GM21528 (cell line): ENCODE measurements at regions not wholly inside any gene's neighbourhood (a gene's known extent, or its start where the extent isn't known, plus 50 kb on each side); places are given as distances from the start of the nearest gene placed in this dataset.
"Not testable (repeated sequence)": the region's sequence is repeated elsewhere in the genome, so short reads cannot be mapped to it uniquely, and the experiment has no call there.

Source experiments
- ATAC-seq: cut with Tn5 transposase; IDR thresholded peaks from one replicate; pipeline ENCODE4 v1.9.1; 2021; ENCODE audit warnings: mild to moderate bottlenecking, moderate library complexity; ENCODE audit not compliant: unreplicated experiment, low FRiP score

GRCh38 chr20:19108155-19108554 is 104.3 kb upstream of the SLC24A3 start:
- ATAC-seq, result no peak

DNA sequence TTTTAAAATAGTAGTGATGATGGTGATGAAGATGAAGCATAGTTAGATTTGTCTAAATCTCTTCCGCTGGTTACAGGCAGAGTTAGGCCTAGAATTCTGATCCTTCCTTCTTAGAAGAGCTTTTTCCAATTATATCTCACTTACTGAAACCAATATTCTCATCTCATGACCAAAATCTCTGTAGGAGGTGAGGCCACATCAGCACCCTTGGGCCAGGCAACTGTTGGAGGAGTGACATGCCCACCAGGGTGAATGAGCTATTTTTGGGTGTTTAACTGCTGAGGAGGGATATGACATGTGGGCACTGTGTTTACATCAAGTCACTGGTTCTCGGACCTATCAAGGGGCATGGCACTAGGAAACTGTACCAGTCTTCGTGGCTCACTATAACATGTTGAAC is 102.2 kb upstream of the SLC24A3 start:
- ATAC-seq, result no peak

GRCh38 chr20:19110881-19111460 is 101.5 kb upstream of the SLC24A3 start:
- ATAC-seq, result no peak

DNA sequence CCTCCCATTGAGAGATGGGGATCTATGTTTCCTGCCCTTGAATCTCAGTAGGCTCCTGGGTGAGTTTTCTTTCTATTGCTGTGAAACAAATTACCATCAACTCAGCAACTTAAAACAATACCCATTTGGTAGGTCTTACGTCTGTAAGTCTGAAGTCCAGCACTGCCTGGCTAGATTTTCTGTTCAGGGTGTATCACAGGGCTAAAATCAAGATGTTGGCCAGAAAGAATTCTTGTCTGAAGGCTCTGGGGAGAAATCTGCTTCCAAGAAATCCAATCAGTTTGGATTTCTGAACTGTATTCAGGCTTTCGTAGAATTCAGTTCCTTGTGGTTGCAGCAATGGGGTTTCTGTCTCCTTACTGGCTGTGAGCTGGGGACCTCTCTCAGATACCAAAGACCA is 99.6 kb upstream of the SLC24A3 start:
- no peak for ATAC-seq

DNA sequence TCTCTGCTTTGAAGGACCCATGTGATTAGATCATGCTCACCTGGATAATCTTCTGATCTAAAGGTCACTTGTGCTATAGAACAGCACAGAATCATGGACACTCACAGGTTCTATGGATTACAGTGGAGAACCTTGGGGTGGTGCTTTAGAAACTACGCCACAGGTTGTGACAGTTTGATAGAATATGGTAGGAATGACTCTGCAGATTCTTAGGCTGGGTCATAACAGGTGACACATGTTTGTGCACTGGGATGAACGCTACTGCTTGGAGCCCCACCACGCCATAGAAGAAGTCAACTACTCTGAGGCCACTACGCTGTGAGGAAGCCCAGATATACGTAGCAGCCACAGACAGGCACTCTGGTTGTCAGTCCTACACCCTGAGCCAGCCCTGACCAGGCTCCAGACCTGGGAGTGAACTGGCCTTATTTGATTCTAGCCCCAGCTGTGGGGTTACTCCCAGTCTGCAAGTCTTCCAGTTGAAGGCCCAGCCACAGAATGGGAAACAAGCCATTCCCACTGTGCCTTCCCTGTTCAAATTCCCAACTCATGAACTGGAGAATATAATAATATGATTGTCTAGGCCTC is 99.0 kb upstream of the SLC24A3 start:
- ATAC-seq, result no peak

DNA sequence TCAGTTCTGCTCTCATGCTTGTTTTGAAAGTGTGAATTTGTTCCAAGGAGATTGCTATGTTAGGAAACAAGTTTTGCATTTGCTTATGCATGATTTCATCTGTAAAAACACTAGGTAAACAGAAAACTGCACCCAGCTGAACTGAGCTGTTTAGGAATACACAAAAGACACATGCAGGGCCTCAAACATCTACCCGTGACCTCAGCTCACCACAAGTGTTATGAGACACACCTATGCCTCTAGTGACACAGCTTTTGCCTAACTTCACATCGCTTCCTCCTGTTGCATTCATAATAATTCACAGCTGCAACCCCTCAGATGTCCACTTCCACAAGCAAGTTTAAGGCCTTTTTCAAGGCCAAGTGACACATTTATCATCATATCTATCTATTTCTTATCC is 98.0 kb upstream of the SLC24A3 start:
- ATAC-seq, result no peak

- no peak for ATAC-seq
Observed at GRCh38 chr20:19115581-19115980, 96.9 kb upstream of the SLC24A3 start.

GRCh38 chr20:19120011-19120410 is 92.4 kb upstream of the SLC24A3 start:
- ATAC-seq, result no peak

DNA sequence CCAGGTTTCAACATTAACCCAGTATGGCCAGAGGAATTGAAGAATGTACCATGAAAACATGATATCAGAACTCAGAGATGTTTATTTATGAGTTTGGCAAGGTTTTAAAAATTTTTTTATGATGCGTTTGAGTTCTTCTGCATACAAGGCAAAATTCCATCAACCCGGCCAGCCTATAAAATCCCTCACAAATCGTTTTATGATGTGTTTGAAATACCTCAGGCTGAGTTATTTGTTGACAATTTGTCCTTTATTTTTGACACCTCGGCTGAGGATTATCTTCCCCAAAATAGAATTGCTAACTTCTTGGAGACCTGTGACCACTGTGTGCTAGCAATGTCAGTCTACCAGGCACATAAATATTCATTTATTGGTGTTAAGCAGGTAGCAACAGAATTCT is 91.9 kb upstream of the SLC24A3 start:
- ATAC-seq, result no peak

- no peak for ATAC-seq
Observed at GRCh38 chr20:19121463-19121862, 91.0 kb upstream of the SLC24A3 start.

GRCh38 chr20:19121916-19122315 is 90.5 kb upstream of the SLC24A3 start:
- ATAC-seq, result no peak

DNA sequence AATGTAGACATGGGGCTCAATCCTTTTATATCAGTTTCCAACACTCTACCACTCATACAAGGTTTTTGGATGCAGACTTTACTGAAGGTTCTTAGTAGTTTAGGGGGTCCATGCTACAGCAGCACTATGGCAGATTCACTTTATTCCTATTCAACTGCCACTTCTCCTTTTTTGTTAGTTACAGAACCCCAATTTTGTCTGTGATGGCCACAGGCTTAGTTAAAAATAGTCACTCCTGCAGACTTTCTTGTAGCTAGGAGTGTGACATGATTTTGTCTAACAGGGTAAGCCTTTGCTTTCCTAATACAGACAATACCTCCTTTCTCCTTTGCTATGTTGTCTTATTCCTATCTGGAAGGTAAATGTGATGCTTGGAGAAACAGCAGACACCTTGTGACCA is 90.0 kb upstream of the SLC24A3 start:
- no peak for ATAC-seq

- no peak for ATAC-seq
Observed at GRCh38 chr20:19125508-19125907, 86.9 kb upstream of the SLC24A3 start.

DNA sequence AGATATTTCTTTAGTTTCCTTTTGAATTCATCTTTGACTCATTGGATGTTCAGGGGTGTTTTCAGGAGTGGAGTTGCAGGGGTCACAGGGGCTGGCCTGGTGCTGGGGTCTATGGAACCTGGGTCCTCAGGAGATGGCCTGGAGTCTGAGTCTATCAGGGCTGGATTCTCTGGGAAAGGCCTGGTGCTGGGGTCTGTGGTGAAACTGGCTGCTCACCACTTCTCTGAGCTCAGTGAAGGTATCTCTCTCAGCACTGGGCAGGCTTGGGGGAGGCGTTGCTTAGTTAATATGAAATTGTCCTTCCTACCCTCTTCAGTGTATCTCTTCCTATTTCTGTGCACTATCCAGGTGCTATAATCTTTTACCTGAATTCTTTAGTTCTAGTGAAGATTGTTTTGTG is 83.1 kb upstream of the SLC24A3 start:
- no peak for ATAC-seq

DNA sequence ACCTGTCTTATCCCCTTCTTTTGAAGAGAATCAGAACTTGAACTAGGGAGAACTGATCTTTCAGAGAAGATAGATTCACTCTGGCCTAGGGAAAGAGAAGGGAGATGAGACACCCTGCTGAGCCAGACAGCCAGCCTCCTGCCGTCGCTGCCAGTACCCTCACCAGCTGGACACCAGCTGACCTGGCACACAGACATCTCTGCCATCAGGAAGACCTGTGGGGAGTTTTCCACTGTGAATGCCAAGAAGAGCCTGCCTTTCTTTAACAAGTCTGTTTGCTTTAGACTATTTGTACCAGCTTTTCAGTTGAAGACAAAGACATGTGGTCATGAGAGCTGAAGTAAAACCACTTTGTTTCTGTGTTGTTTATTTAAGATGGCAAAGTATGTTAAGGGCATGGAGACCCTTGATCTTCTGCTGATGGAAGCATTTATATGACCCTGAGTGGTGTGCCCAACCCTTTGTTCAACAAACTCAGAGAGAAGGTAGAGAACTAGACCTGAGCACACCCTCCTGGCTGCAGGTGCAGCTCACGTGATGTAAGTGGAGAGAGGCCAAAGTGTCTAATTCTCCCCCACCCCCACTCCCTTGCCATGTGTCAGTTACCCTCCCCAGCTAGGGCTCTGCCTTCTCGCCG is 82.3 kb upstream of the SLC24A3 start:
- ATAC-seq, result no peak

DNA sequence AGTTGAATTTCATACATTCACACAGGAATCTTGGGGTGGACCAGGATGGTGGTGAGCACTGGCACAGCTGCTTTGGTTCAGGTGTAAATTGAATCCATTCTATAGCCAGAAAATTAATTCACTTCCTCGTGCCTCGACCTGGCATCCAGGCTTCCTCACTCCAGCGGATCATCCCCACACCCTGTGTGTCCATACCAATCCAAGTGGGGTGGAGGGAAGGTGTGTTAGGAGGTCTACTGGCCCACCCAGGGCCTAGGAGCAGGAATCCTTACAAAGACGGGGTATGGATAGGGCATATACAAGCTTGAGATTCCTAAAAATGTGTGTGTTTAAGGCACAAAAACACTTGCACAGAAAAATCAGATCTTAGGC is 81.8 kb upstream of the SLC24A3 start:
- no peak for ATAC-seq

DNA sequence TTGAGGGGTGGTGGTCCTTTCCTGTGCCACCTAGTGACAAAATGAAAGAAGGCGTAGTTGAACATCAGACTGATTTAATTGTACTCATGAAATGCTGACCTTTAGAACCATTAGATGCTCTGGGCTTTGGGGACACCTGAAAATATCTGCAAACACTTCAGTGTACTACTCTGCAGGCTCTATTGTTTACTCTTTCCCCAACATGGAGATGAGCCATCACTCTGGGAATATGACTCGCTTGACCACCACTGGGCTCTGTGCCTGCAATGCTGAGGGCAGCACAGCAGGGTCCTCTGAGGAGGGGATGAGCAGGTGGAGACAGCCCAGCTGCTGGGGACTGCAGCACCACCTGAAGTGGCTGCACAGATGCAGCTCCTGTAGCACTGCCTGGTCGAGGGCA is 74.8 kb upstream of the SLC24A3 start:
- no peak for ATAC-seq

- ATAC-seq, result no peak
Observed at GRCh38 chr20:19138758-19139157, 73.7 kb upstream of the SLC24A3 start.

DNA sequence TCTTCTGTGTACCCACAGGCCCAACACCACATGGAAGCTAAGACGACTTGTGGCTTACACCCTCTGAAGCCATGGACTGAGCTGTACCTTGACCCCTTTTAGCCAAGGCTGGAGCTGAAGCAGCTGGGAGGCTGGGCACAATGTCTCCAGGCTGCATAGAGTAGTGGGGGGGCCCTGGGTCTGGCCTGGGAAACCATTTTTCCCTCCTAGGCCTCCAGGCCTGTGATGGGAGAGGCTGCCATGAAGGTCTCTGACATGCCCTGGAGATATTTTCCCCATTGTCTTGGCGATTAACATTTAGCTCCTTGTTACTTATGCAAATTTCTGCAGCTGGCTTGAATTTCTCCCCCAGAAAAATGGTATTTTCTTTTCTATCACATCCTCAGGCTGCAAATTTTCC is 72.9 kb upstream of the SLC24A3 start:
- ATAC-seq, result not testable (repeated sequence)

DNA sequence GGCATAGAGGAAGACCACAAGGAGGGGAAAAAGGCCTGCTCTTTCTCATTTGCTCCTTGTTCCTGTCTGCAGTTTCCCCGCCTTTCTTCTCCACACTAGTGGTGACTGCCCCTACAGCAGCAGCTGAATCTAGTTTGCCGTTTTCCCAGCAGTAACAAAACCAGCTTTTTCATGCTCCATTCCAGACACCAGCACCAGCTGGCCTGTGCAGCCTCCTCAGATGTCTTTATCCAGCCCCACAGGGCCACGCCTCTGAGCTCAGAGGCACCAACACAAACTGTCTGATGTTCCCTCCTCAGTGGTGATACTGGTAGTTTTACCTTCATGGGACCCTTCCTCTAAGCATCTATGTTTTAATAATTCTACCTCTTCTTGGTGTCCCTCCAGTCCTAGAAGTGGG is 70.4 kb upstream of the SLC24A3 start:
- ATAC-seq, result no peak

DNA sequence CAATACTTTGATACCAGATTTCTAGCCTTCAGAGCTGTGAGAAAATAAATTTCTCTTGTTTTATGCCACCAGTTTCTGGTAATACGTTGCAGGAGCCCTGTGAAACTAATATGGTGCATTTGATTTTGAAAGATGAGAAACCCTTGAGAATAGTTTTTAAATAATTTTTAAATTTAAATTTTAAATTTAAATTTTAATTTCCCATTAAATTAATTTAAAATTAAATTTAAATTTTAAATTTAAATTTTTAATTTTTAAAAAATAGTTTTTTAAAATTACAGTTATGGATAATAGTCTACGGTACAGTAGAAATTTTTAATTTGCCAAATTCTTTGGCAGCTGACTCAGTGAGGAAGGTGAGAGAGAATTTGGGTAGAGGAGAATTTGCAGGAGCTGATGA is 68.6 kb upstream of the SLC24A3 start:
- no peak for ATAC-seq

DNA sequence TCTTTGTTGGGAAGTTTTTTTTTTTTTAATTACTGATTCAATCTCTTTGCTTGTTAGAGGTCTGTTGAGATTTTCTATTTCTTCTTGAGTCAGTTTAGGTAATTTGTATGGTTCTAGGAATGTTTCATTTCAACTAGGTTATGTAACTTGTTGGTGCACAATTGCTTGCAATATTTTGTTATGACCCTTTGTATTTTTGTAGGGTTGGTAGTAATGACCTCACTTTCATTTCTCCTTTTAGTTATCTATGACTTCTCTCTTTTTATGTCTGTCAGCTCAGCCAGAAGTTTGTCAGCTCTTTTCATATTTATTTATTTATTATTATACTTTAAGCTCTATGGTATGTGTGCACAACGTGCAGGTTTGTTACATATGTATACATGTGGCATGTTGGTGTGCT is 51.1 kb upstream of the SLC24A3 start:
- ATAC-seq, result no peak
